ENCODE measurements at regions not wholly inside any gene's neighbourhood (a gene's known extent, or its start where the extent isn't known, plus 50 kb on each side); places are given as distances from the start of the nearest gene placed in this dataset.
"Not testable (repeated sequence)": the region's sequence is repeated elsewhere in the genome, so short reads cannot be mapped to it uniquely, and the experiment has no call there.

DNA sequence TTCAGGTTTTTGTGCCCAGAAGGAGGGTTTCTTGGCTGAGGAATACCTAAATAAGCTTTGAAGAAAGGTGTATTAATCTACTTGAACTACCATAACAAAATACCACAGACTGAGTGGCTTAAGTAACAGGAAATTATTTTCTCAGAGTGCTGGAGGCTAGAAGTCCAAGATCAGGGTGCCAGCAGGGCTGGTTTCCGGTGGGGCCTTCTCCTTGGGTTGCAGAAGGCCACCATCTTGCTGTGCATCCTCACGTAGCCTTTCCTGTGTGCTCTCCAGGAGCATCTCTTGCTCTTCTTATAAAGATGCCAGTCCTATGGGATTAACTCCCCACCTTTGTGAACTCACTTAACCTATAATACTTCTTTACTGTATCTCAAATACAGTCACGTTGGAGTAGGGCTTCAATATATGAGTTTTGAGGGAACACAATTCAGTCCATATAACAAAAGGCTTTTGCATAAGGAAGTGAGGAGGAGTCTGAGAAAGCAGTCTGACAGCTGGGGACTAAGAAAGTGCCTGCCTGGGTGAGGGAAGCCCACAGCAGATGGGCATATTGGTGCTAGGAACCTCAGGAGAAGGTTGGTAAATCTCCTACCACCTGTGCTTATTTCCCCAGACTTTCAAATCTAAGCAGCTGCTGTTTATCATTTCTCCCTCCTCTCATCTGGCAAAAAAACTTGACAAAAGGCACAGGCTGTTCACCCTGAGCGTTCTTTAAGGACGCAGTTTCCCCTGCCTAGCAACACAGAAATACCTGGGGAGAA, 89.6 kb upstream of the CBLB start:
- no peak overlapping the region for H3K4me3 Mint-ChIP-seq
- POLR2A ChIA-PET, result no interaction called here

DNA sequence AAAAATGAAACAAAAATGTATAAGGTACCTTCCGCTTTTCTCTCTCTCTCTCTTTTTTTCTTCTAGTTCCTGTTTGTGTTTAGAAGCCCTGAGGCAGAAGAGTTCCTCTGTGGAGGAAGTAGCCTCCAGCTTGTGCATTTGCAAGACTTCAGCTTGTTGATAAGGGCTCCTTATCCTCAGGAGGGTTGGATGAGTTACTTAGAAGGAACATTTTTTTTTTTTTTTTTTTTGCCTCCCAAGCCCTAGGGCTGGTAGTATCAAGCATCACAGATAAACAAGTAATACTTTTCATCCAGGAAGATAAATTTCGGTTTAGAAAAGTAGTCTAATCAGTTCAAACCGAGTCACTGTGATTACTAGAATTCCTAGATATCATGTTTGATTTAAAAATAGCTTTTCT, 91.0 kb upstream of the CBLB start:
- ChIA-PET CTCF (interaction anchor here (0.7 kb wide), 1 partner anchor 27 kb away, joined by 3 read pairs; no protein-coding TSS in a partner anchor), POLR2A (no interaction called here)
- H3K27ac Mint-ChIP-seq, result no peak overlapping the region

More for the DNA sequence above, 89.6 kb upstream of the CBLB start:
- H3K27ac Mint-ChIP-seq, result no peak overlapping the region
- no peaks in the 10 kb centered on the region for H3K4me1 Mint-ChIP-seq
- CTCF ChIA-PET, result no interaction called here
- no peaks in the 10 kb centered on the region for H3K27me3 Mint-ChIP-seq
- DNase-seq, result no peak
- H3K36me3 Mint-ChIP-seq (ENCODE audit: low read depth), result no peaks in the 10 kb centered on the region
- H3K9me3 Mint-ChIP-seq, result peaks cover 10% of the 10 kb centered on the region

DNA sequence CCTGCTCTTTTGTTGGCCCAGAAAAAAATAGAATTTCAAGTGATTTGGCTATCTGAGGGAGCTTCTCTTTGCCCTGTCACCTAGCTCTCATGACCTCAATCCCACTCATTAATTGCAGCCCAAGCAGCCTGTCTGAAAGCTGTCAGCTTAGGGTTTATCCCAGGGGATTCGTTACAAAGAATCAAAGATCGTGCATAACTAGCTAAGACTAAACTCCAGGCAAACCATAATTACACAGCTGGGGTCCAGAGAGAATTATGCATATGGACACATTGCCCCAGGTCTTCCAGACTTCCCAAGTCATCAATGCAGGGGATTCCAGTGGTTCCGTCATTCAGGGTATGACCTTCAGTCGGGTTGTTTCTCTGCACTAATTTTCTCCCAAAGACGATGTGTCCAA, 91.6 kb upstream of the CBLB start:
- Mint-ChIP-seq H3K27ac (no peak overlapping the region), H3K9me3 (peaks cover 12% of the 10 kb centered on the region), H3K4me3 (no peak overlapping the region), H3K27me3 (no peaks in the 10 kb centered on the region), H3K4me1 (no peaks in the 10 kb centered on the region), H3K36me3 (ENCODE audit: low read depth) (no peaks in the 10 kb centered on the region)
- POLR2A ChIA-PET, result no interaction called here
- no peak for DNase-seq
- CTCF ChIA-PET, result no interaction called here

More for the DNA sequence above, 91.0 kb upstream of the CBLB start:
- Mint-ChIP-seq H3K4me1 (no peaks in the 10 kb centered on the region), H3K9me3 (peaks cover 12% of the 10 kb centered on the region), H3K36me3 (ENCODE audit: low read depth) (no peaks in the 10 kb centered on the region), H3K27me3 (no peaks in the 10 kb centered on the region), H3K4me3 (no peak overlapping the region)
- no peak for DNase-seq

DNA sequence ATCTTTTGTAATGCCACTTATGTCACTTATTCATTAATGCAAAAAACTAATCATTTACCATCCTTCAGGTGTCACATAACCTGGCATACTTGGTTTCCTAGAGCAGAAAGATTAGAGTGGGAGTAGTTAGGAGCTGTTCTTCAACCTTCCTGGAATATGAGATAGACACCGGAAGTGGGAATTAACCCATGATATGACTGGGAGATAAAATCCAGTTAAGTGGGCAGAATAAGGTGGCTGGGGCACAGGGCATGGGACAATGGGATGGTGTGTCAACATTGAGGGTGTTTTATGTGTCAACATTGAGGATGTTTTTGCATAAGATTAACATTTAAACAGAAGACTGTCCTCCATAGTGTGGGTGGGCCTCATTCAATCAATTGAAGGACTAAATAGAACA, 94.3 kb upstream of the CBLB start:
- no peaks in the 10 kb centered on the region for H3K36me3 Mint-ChIP-seq (ENCODE audit: low read depth)
- no peaks in the 10 kb centered on the region for H3K4me1 Mint-ChIP-seq
- ChIA-PET POLR2A (no interaction called here), CTCF (no interaction called here)
- no peak overlapping the region for H3K4me3 Mint-ChIP-seq
- no peaks in the 10 kb centered on the region for H3K27me3 Mint-ChIP-seq
- H3K27ac Mint-ChIP-seq, result no peak overlapping the region
- peaks cover 16% of the 10 kb centered on the region for H3K9me3 Mint-ChIP-seq
- no peak for DNase-seq

DNA sequence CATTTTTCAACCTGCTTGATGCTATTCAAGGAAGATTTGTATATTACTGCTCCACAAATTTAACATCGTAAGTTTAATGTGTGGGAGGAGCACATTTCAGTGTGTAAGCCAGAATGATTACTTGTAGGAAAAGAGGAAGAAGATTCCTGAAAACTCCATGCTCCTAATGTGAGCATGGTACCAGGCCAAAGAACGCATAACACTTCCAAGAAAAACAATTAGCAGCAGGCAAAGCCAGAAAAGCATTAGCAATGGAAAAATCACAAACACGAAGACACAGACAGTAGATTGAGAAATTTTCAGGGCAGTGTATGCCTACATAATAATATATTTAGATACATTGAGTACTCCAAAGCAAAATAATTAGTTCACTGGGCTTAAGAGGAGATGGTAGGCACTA, 96.6 kb upstream of the CBLB start:
- Mint-ChIP-seq H3K27me3 (no peaks in the 10 kb centered on the region), H3K4me1 (no peaks in the 10 kb centered on the region), H3K9me3 (peaks cover 24% of the 10 kb centered on the region), H3K27ac (no peak overlapping the region), H3K36me3 (ENCODE audit: low read depth) (peaks cover 5% of the 10 kb centered on the region), H3K4me3 (no peak overlapping the region)
- no peak for DNase-seq
- ChIA-PET POLR2A (no interaction called here), CTCF (no interaction called here)

DNA sequence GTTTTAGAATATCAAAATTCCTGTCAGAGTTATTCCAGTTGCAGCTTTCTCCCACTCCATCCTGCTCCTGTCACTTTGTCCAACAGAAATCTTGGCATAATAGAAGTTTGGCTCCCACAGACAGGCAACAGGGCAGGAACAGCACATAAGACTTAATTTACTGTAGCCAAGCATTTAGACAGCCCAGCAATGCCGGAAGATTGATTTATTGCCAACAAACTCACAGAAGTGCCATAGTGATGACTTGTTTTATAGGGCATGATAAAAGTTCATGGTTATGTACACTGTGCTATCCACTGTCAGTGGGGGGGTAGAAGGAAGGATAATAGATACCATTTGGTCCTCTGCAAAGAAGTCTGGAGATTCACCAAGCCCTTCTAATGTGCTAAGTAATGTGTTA, 98.3 kb upstream of the CBLB start:
- Mint-ChIP-seq H3K9me3 (peaks cover 32% of the 10 kb centered on the region), H3K36me3 (ENCODE audit: low read depth) (peaks cover 19% of the 10 kb centered on the region), H3K27me3 (no peaks in the 10 kb centered on the region), H3K27ac (no peak overlapping the region), H3K4me3 (no peak overlapping the region), H3K4me1 (no peaks in the 10 kb centered on the region)
- no peak for DNase-seq
- CTCF ChIA-PET, result no interaction called here
- POLR2A ChIA-PET, result no interaction called here

DNA sequence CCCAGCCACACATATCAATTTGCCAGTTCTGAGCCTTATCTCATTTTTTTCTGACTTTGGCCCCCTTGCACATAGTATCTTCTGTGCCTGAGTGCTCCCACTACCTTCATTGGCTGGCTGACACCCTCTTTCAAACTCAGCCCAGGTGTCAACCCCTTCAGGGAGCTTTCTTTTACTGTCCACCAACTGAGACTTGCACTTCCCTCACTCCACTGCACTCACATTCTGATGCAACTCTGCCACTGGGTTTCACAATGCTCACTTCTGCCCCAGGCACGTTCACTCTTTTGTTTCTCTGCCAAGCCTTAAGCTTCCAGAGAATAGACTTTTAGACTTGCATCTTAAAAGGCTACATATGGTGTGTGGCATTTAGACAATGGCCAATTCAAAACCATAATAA, 101.5 kb upstream of the CBLB start:
- Mint-ChIP-seq H3K27me3 (no peaks in the 10 kb centered on the region), H3K4me1 (no peaks in the 10 kb centered on the region), H3K4me3 (no peak overlapping the region), H3K9me3 (peaks cover 30% of the 10 kb centered on the region), H3K27ac (no peak overlapping the region), H3K36me3 (ENCODE audit: low read depth) (peaks cover 20% of the 10 kb centered on the region)
- POLR2A ChIA-PET, result no interaction called here
- DNase-seq, result no peak
- CTCF ChIA-PET, result no interaction called here

DNA sequence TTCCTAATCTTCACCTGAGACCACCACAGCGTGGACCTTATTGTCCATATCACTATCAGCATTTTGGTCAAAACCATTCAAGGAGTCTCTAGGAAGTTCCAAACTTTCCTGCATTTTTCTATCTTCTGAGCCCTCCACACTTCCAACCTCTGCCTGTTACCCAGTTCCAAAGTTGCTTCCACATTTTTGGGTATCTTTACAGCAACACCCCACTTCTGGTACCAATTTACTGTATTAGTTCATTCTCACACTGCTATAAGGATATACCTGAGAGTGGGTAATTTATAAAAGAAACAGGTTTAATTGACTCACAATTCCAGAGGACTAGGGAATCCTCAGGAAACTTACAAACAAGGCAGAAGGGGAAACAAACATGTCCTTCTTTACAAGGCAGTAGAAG, 103.3 kb upstream of the CBLB start:
- CTCF ChIA-PET, result no interaction called here

DNA sequence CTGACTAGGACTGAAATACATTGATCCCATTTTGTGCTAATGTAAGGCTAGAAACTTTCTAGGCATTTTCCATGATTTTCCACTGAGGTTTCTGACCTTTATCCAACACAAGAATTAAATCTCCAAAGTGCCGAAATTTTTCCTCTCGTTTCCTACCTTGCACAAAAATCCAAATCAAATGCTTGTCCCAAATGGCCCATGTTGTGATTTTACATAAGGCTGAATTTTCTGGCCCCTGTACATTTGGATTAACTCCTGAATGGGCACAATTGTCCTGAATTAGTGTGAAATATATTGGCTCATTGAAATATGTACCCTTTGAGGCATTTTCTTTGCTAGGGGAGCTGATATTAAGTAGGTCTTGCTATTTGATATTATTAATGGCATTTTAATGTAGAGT, 105.6 kb upstream of the CBLB start:
- CTCF ChIA-PET, result no interaction called here
- Mint-ChIP-seq H3K27ac (no peak overlapping the region), H3K9me3 (peaks cover 23% of the 10 kb centered on the region), H3K27me3 (no peaks in the 10 kb centered on the region), H3K36me3 (ENCODE audit: low read depth) (peaks cover 20% of the 10 kb centered on the region), H3K4me1 (no peaks in the 10 kb centered on the region), H3K4me3 (no peak overlapping the region)
- POLR2A ChIA-PET, result no interaction called here
- DNase-seq, result no peak

More for the DNA sequence above, 103.3 kb upstream of the CBLB start:
- Mint-ChIP-seq H3K9me3 (peaks cover 29% of the 10 kb centered on the region), H3K4me3 (no peak overlapping the region), H3K36me3 (ENCODE audit: low read depth) (peaks cover 20% of the 10 kb centered on the region), H3K27ac (no peak overlapping the region), H3K4me1 (no peaks in the 10 kb centered on the region), H3K27me3 (no peaks in the 10 kb centered on the region)
- POLR2A ChIA-PET, result no interaction called here
- no peak for DNase-seq

DNA sequence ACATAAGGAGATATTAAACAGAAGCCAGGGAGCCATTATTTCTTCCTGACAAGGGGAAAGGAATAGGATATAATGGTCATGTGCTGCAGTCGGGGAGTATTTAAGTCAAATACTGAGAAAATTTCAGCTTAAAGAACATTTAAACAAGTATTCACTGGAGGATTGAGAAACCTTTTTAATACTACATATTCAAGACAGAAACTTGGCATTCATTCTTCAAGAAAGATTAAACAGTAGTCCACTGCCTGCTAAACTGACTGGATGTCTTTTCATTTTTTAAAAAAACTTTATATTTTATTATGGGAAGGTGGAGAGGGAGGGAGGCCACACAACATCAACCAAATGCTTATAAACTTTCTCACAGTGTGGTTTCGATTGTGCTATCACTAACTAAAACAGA, 107.4 kb upstream of the CBLB start:
- H3K27me3 Mint-ChIP-seq, result no peaks in the 10 kb centered on the region
- H3K9me3 Mint-ChIP-seq, result peaks cover 13% of the 10 kb centered on the region
- H3K36me3 Mint-ChIP-seq (ENCODE audit: low read depth), result peaks cover 11% of the 10 kb centered on the region
- ChIA-PET CTCF (no interaction called here), POLR2A (no interaction called here)
- no peak for DNase-seq
- H3K4me3 Mint-ChIP-seq, result no peak overlapping the region
- H3K27ac Mint-ChIP-seq, result no peak overlapping the region
- H3K4me1 Mint-ChIP-seq, result no peaks in the 10 kb centered on the region

DNA sequence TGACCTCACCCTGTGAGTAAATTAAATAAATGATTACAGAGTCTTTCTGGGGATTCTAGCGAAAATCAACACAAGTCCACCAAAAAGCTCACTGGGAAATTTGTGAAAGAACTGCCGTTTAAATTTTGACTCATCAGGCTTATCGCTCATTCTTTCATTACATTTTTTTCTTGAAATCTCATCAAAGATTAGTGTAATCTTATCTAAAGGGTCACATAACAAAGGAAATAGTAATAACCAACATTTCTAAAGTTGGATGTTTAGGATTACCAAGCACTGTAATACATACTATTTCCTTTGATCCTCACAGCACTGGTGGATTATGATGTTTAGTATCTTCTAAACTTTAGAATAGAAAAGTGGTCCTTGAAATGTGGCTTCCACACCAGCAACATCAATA, 111.1 kb upstream of the CBLB start:
- Mint-ChIP-seq H3K27me3 (no peaks in the 10 kb centered on the region), H3K4me1 (peaks cover 3% of the 10 kb centered on the region), H3K27ac (no peak overlapping the region), H3K9me3 (peaks cover 10% of the 10 kb centered on the region), H3K4me3 (no peak overlapping the region), H3K36me3 (ENCODE audit: low read depth) (peaks cover 2% of the 10 kb centered on the region)
- CTCF ChIA-PET, result no interaction called here
- POLR2A ChIA-PET, result no interaction called here
- no peak for DNase-seq

DNA sequence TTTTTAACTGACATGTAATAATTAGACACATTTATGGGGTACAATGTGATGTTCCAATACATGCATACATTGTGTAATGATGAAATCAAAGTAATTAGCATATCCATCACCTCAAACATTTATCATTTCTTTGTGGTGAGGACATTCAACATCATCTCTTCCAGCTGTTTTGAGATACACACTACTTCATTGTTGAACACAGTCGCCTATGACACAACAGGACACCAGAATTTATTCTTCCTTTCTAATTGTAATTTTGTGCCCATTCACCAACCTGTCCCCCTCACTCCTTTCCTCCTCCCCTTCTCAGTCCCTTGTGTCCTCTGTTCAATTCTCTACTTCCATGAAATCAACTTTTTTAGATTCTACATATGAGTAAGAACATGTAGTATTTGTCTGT, 113.4 kb upstream of the CBLB start:
- Mint-ChIP-seq H3K36me3 (ENCODE audit: low read depth) (peaks cover 7% of the 10 kb centered on the region), H3K27ac (no peak overlapping the region), H3K9me3 (peaks cover 12% of the 10 kb centered on the region), H3K4me3 (no peak overlapping the region), H3K4me1 (peaks cover 11% of the 10 kb centered on the region), H3K27me3 (no peaks in the 10 kb centered on the region)
- DNase-seq, result no peak
- ChIA-PET CTCF (no interaction called here), POLR2A (no interaction called here)

DNA sequence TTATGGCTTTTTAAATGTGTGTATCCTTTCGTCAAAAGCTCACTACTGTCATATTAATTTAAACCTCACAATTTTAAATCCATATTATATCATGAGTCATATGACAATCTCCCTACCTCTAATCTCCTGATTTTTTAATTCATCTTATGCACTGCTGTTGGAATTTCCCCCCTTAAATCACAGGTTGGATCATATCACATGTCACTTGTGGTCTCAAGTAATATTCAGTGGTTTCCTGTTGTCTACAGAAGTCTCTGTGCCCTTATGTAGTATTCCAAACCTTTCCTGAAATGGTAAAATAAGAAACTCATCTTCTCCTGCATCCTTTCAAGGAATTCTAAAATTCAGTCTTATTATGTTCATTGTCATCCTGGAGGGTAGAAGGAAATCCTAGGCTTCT, 116.0 kb upstream of the CBLB start:
- peaks cover 28% of the 10 kb centered on the region for H3K4me1 Mint-ChIP-seq
- POLR2A ChIA-PET, result no interaction called here
- peaks cover 24% of the 10 kb centered on the region for H3K36me3 Mint-ChIP-seq (ENCODE audit: low read depth)
- H3K27me3 Mint-ChIP-seq, result no peaks in the 10 kb centered on the region
- no peak overlapping the region for H3K4me3 Mint-ChIP-seq
- H3K9me3 Mint-ChIP-seq, result peaks cover 22% of the 10 kb centered on the region
- CTCF ChIA-PET, result no interaction called here
- no peak for DNase-seq
- no peak overlapping the region for H3K27ac Mint-ChIP-seq

DNA sequence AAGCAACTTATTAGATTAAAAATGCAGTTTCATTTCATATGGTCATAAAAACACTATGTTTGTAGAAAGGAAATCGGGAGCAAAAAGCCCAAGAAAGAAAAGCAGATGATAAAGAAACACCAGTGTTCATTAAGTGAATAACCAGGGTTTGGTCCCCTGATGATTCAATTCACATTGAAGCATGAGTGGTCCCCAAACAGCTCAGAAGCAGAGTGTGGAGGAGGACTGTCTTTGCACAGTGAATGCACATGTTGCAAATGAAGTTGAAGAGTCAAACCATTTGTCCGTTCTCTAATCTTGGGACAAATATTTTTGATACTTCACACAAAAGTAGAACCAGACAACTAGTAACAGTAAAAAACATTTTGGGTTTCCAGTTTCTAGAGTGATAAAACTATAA, 117.5 kb upstream of the CBLB start:
- Mint-ChIP-seq H3K9me3 (peaks cover 33% of the 10 kb centered on the region), H3K4me1 (peaks cover 28% of the 10 kb centered on the region), H3K36me3 (ENCODE audit: low read depth) (peaks cover 32% of the 10 kb centered on the region)
- H3K27ac Mint-ChIP-seq, POLR2A ChIA-PET, H3K4me3 Mint-ChIP-seq, H3K27me3 Mint-ChIP-seq, DNase-seq: not testable (repeated sequence)
- CTCF ChIA-PET, result interaction anchor here (0.5 kb wide), 1 partner anchor 27 kb away, joined by 3 read pairs; no protein-coding TSS in a partner anchor

Measured in activated CD4-positive, alpha-beta memory T cell treated with anti-CD3 and anti-CD28 coated beads, Interleukin-2, amount 10 ng/mL, durations not matched to agents 7 days and 5 days (primary cell).